AG04449 (cell line): ENCODE measurements at regions not wholly inside any gene's neighbourhood (a gene's known extent, or its start where the extent isn't known, plus 50 kb on each side); places are given as distances from the start of the nearest gene placed in this dataset.

Source experiments
- CTCF ChIA-PET: fragments of 350-600 bp; formaldehyde crosslinking; extraction: SDS; loops from one replicate; lab custom pipeline; 2021; ENCODE audit warnings: antibody characterized with exemption; lab: Yijun Ruan, JAX
- POLR2A ChIA-PET: fragments of 400-600, 350-600 bp; formaldehyde crosslinking; extraction: SDS; loops from one replicate; lab custom pipeline; 2020; ENCODE audit warnings: antibody characterized with exemption, inconsistent platforms; lab: Yijun Ruan, JAX
- DNase-seq: peaks from one replicate; pipeline ENCODE4 v3.0.0-alpha.2; 2010; ENCODE audit warnings: low read depth, low spot score
- H3K4me3 ChIP-seq: 2 replicates; pipeline ENCODE4 v1.5.1; 2011; ENCODE audit warnings: low read depth, mild to moderate bottlenecking, control low read depth, low read length
- TF ChIP-seq, protein P1 (sequence below): IDR thresholded peaks from one replicate; pipeline ENCODE4 v1.5.1; 2011; ENCODE audit warnings: mild to moderate bottlenecking, moderate library complexity, low read length, control low read depth, inconsistent platforms; ENCODE audit not compliant: insufficient read depth; ENCODE audit errors: missing control alignments

GRCh38 chr18:56096861-56097260 is 508.9 kb upstream of the TCF4 start:
- TF ChIP-seq, protein P1, sequence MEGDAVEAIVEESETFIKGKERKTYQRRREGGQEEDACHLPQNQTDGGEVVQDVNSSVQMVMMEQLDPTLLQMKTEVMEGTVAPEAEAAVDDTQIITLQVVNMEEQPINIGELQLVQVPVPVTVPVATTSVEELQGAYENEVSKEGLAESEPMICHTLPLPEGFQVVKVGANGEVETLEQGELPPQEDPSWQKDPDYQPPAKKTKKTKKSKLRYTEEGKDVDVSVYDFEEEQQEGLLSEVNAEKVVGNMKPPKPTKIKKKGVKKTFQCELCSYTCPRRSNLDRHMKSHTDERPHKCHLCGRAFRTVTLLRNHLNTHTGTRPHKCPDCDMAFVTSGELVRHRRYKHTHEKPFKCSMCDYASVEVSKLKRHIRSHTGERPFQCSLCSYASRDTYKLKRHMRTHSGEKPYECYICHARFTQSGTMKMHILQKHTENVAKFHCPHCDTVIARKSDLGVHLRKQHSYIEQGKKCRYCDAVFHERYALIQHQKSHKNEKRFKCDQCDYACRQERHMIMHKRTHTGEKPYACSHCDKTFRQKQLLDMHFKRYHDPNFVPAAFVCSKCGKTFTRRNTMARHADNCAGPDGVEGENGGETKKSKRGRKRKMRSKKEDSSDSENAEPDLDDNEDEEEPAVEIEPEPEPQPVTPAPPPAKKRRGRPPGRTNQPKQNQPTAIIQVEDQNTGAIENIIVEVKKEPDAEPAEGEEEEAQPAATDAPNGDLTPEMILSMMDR, result no peak
- no peak for DNase-seq
- CTCF ChIA-PET, result no interaction called here

DNA sequence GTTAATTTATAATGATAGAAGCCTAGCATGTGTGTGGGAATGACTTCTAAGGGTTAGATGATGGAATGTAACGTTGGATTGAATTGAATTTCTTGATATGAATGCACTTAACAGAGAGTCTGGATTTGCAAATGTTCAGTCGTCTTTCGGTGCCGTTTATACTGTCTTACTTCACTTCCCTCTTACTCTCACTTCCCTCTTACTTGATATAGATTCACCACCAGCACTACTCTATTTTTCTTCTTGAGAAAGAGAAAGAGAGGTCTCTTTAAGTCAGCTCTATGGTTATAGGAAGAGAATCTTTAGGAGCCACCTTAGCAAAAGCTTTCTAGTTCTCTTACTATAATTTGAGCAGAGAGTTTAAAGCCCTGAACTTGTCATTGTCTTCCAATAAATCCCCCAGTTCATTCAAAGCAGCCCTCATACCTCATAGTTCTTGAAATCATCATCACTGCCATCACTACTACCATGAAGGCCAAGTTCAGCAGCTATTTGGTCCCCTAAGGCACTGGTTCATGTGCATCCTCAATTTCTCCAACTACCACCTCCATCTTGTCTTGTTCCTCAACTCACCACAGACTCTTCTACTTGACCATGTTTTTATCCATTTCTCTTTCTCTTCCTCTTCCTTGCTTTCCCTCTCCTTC is 501.7 kb upstream of the TCF4 start:
- TF ChIP-seq, protein P1, result no peak
- POLR2A ChIA-PET, result no interaction called here
- CTCF ChIA-PET, result no interaction called here
- DNase-seq, result no peak
- no peak overlapping the region for H3K4me3 ChIP-seq

More at GRCh38 chr18:56096861-56097260, 508.9 kb upstream of the TCF4 start:
- POLR2A ChIA-PET, result no interaction called here
- H3K4me3 ChIP-seq, result no peak overlapping the region

GRCh38 chr18:56086786-56087185 is 498.8 kb upstream of the TCF4 start:
- no peak for DNase-seq
- ChIA-PET POLR2A (no interaction called here), CTCF (interaction anchor here (1.2 kb wide), 1 partner anchor 89 kb away, joined by 3 read pairs; no protein-coding TSS in a partner anchor)
- H3K4me3 ChIP-seq, result no peak overlapping the region
- TF ChIP-seq, protein P1, result no peak

DNA sequence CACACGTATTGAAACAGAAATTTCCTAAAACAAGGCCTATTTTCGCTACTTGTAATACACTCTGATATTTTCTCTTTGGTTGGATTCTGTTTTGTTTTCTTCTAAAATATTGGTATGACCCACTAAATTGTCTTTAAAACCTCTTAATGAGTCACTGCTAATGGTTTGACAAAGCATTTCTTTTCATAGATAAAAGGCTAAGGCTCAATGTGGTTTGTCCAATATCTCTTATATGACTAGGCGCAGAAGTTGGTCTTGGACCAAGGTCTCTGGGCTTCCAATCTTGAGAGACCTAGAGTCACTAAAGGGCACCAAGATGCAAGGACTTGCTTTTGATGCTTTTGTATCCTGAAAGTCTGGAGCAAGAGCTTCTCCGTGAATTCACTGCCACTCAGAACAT is 498.2 kb upstream of the TCF4 start:
- TF ChIP-seq, protein P1, result no peak
- CTCF ChIA-PET, result interaction anchor here (1.2 kb wide), 1 partner anchor 88 kb away, joined by 3 read pairs; no protein-coding TSS in a partner anchor
- POLR2A ChIA-PET, result no interaction called here
- no peak overlapping the region for H3K4me3 ChIP-seq
- DNase-seq, result no peak

DNA sequence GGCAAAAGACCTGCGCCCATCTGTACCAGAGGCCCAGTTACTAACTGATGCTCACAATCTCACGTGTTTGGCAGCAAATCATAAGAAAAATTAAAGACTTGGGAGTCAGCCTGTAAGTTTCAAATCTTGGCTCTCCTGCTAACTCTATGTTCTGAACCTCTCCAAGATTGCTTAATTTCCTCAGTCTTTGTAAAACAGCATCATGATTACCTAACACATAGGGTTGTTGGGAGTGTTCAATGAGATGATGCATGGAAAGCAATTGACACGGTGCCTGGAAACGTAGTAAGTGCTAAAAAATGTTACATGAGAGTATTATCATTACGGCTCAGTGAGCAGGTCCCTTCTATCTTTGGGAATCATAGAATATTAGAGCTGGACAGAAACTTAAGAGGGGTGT is 497.6 kb upstream of the TCF4 start:
- peak; percentile 47 for DNase-seq
- CTCF ChIA-PET, result interaction anchor here (1.2 kb wide), 1 partner anchor 88 kb away, joined by 3 read pairs; no protein-coding TSS in a partner anchor
- POLR2A ChIA-PET, result no interaction called here
- TF ChIP-seq, protein P1, result no peak
- no peak overlapping the region for H3K4me3 ChIP-seq

- ChIA-PET POLR2A (no interaction called here), CTCF (interaction anchor here (1.0 kb wide), 1 partner anchor 10 kb away, joined by 3 read pairs; no protein-coding TSS in a partner anchor)
- DNase-seq, result no peak
- no peak overlapping the region for H3K4me3 ChIP-seq
- TF ChIP-seq, protein P1, result no peak
These were observed 495.7 kb upstream of the TCF4 start for GRCh38 chr18:56083523-56084287.
